ENCODE measurements at regions not wholly inside any gene's neighbourhood (a gene's known extent, or its start where the extent isn't known, plus 50 kb on each side); places are given as distances from the start of the nearest gene placed in this dataset.

DNA sequence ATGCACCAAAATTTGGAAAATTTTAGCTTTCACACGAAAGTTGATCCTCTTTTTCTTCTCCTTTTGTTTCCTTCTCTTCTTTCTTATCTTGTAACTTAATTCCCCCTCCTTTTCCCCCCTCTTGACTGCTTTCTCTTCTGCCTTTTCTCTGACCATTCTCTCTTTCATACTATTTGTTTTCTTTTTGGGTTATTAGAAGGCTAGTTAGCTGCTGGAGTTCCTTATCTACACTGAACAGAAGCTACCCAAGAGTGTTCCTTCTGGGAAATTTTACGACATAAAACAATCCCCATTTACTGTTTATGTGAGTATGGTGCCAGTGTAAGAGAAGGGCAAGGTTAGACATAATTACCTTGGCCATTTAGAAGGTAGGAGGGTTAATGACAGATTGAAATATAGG lies 218.4 kb upstream of the DTNA start:
- Histone ChIP-seq H3K9me3 (no peaks in the 10 kb centered on the region), H3K4me3 (no peak overlapping the region), H3K36me3 (no peaks in the 10 kb centered on the region), H3K27ac (no peak overlapping the region), H3K27me3 (peaks cover 53% of the 10 kb centered on the region), H3K4me1 (peaks cover 0 to 7% (median 0%) of the 10 kb centered on the region in 4 donors)
- in situ Hi-C loops (cut with MboI; ENCODE audit: low pct_ligation_motif_present in 1 of 4, low pct_unique_long_range_greater_than_20kb in 1 of 4, low sequenced_read_pairs in 3 of 4): no loop called here
- intact Hi-C loops (cut with DNase I; ENCODE audit: low total_unique reads): loop anchor here (10.0 kb wide), 1 partner anchor 103 kb away; no protein-coding TSS in a partner anchor
- WGBS, 2 donors (ENCODE audit: low coverage in 1 of 2): 45 to 57% methylated on average over 1 to 2 of the region's 2 CpGs
- TF ChIP-seq POLR2AphosphoS5 (IDR thresholded peaks at IDR 0.05): no peak
- no peak for TF ChIP-seq POLR2A (IDR thresholded peaks at IDR 0.05)
- TF ChIP-seq, protein P1, sequence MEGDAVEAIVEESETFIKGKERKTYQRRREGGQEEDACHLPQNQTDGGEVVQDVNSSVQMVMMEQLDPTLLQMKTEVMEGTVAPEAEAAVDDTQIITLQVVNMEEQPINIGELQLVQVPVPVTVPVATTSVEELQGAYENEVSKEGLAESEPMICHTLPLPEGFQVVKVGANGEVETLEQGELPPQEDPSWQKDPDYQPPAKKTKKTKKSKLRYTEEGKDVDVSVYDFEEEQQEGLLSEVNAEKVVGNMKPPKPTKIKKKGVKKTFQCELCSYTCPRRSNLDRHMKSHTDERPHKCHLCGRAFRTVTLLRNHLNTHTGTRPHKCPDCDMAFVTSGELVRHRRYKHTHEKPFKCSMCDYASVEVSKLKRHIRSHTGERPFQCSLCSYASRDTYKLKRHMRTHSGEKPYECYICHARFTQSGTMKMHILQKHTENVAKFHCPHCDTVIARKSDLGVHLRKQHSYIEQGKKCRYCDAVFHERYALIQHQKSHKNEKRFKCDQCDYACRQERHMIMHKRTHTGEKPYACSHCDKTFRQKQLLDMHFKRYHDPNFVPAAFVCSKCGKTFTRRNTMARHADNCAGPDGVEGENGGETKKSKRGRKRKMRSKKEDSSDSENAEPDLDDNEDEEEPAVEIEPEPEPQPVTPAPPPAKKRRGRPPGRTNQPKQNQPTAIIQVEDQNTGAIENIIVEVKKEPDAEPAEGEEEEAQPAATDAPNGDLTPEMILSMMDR (IDR thresholded peaks at IDR 0.05): no peak
- TF ChIP-seq EP300 (IDR thresholded peaks at IDR 0.05; ENCODE audit: low read depth): no peak
- DNase-seq: no peak

DNA sequence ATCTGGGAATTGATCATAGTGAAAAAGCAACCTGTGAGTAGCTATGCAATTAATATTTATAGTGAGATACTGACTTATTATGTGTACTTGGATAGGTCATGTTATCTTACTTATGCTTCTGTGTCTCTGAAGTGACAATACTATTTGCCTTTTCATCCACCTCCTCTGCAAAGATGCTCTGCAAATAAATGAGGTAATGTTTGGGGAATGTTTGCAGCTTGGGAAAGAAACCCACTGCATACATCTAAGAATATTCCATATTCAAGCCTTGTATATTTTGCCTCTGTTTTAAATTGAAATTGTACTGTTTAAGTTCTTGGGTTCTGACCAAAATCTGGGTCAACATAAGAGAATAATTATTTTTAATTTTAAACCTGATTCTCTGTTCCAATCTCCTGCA lies 217.4 kb upstream of the DTNA start:
- H3K27ac ChIP-seq: peak overlapping the region in 1 of 4 donors; percentile 76
- no peak overlapping the region for H3K4me3 ChIP-seq
- H3K9me3 ChIP-seq: no peaks in the 10 kb centered on the region
- TF ChIP-seq, protein P1 (IDR thresholded peaks at IDR 0.05): no peak
- TF ChIP-seq EP300 (IDR thresholded peaks at IDR 0.05; ENCODE audit: low read depth): no peak
- intact Hi-C loops (cut with DNase I; ENCODE audit: low total_unique reads): loop anchor here (10.0 kb wide), 1 partner anchor 102 kb away; no protein-coding TSS in a partner anchor
- peaks cover 0 to 7% (median 0%) of the 10 kb centered on the region in 4 donors for H3K4me1 ChIP-seq
- no peaks in the 10 kb centered on the region for H3K36me3 ChIP-seq
- no peak for DNase-seq
- peaks cover 53% of the 10 kb centered on the region for H3K27me3 ChIP-seq
- in situ Hi-C loops (cut with MboI; ENCODE audit: low pct_ligation_motif_present in 1 of 4, low pct_unique_long_range_greater_than_20kb in 1 of 4, low sequenced_read_pairs in 3 of 4): no loop called here

GRCh38 chr18:34493099-34493544 lies 217.0 kb upstream of the DTNA start:
- in situ Hi-C loops (cut with MboI; ENCODE audit: low pct_ligation_motif_present in 1 of 4, low pct_unique_long_range_greater_than_20kb in 1 of 4, low sequenced_read_pairs in 3 of 4) (no loop called here), intact Hi-C loops (cut with DNase I; ENCODE audit: low total_unique reads) (loop anchor here (10.0 kb wide), 1 partner anchor 102 kb away; no protein-coding TSS in a partner anchor)
- peak overlapping the region; percentile 48 to 76 (median 66) for H3K27ac ChIP-seq
- H3K9me3 ChIP-seq: no peaks in the 10 kb centered on the region
- H3K4me3 ChIP-seq: peak overlapping the region; percentile 36 to 55 (median 50)
- peaks cover 0 to 7% (median 0%) of the 10 kb centered on the region in 4 donors for H3K4me1 ChIP-seq
- peak; percentile 40 for DNase-seq
- H3K36me3 ChIP-seq: no peaks in the 10 kb centered on the region
- H3K27me3 ChIP-seq: peaks cover 53% of the 10 kb centered on the region
- peak in 1 of 3 donors; percentile 32 for TF ChIP-seq POLR2AphosphoS5 (IDR thresholded peaks at IDR 0.05)
- TF ChIP-seq EP300 (IDR thresholded peaks at IDR 0.05; ENCODE audit: low read depth): no peak
- 0 to 1% methylated on average over 3 to 17 of the region's 18 CpGs for WGBS, 2 donors (ENCODE audit: low coverage in 1 of 2)

GRCh38 chr18:34493566-34494358 lies 216.3 kb upstream of the DTNA start:
- DNase-seq: no peak
- no peaks in the 10 kb centered on the region for H3K9me3 ChIP-seq
- peak overlapping the region; percentile 36 to 55 (median 50) for H3K4me3 ChIP-seq
- H3K27me3 ChIP-seq: peaks cover 53% of the 10 kb centered on the region
- H3K27ac ChIP-seq: peak overlapping the region; percentile 48 to 76 (median 66)
- intact Hi-C loops (cut with DNase I; ENCODE audit: low total_unique reads) (loop anchor here (10.0 kb wide), 1 partner anchor 101 kb away; no protein-coding TSS in a partner anchor), in situ Hi-C loops (cut with MboI; ENCODE audit: low pct_ligation_motif_present in 1 of 4, low pct_unique_long_range_greater_than_20kb in 1 of 4, low sequenced_read_pairs in 3 of 4) (no loop called here)
- H3K36me3 ChIP-seq: no peaks in the 10 kb centered on the region
- WGBS, 2 donors (ENCODE audit: low coverage in 1 of 2): 2% methylated on average over 9 of the region's 101 CpGs; no CpG with 5 or more reads in 1 of the 2 donors
- TF ChIP-seq POLR2A (IDR thresholded peaks at IDR 0.05) (no peak), POLR2AphosphoS5 (IDR thresholded peaks at IDR 0.05) (no peak), EP300 (IDR thresholded peaks at IDR 0.05; ENCODE audit: low read depth) (no peak)
- TF ChIP-seq, protein P1 (IDR thresholded peaks at IDR 0.05): no peak
- H3K4me1 ChIP-seq: peaks cover 0 to 7% (median 0%) of the 10 kb centered on the region in 4 donors
